Embryonic facial prominence (tissue), 1 donor: ENCODE measurements at regions not wholly inside any gene's neighbourhood (a gene's known extent, or its start where the extent isn't known, plus 50 kb on each side); places are given as distances from the start of the nearest gene placed in this dataset.
"Not testable (repeated sequence)": the region's sequence is repeated elsewhere in the genome, so short reads cannot be mapped to it uniquely, and the experiment has no call there.

Experiments
- DNase-seq: peaks from one replicate; pipeline ENCODE4 v3.0.0-alpha.2; 2016; ENCODE audit errors: extremely low spot score

- no peak for DNase-seq
Observed at GRCh38 chr2:234158812-234159211, 108.3 kb downstream of the SPP2 start.

- DNase-seq, result no peak
Observed at GRCh38 chr2:234157817-234158588, 107.5 kb downstream of the SPP2 start.

GRCh38 chr2:234156326-234156725, 105.8 kb downstream of the SPP2 start:
- DNase-seq, result no peak

GRCh38 chr2:234152835-234153234, 102.3 kb downstream of the SPP2 start:
- DNase-seq, result not testable (repeated sequence)

GRCh38 chr2:234147335-234147861, 96.9 kb downstream of the SPP2 start:
- DNase-seq, result no peak

- no peak for DNase-seq
Observed at GRCh38 chr2:234146087-234146826, 95.8 kb downstream of the SPP2 start.

- no peak for DNase-seq
Observed at GRCh38 chr2:234145511-234145910, 95.0 kb downstream of the SPP2 start.

GRCh38 chr2:234145057-234145456, 94.6 kb downstream of the SPP2 start:
- no peak for DNase-seq

GRCh38 chr2:234143896-234144295, 93.4 kb downstream of the SPP2 start:
- no peak for DNase-seq

- DNase-seq, result no peak
Observed at GRCh38 chr2:234142530-234142929, 92.0 kb downstream of the SPP2 start.

- no peak for DNase-seq
Observed at GRCh38 chr2:234139755-234140154, 89.3 kb downstream of the SPP2 start.

GRCh38 chr2:234138836-234139235, 88.3 kb downstream of the SPP2 start:
- DNase-seq, result no peak

GRCh38 chr2:234137400-234138014, 87.0 kb downstream of the SPP2 start:
- no peak for DNase-seq

GRCh38 chr2:234136461-234136860, 86.0 kb downstream of the SPP2 start:
- no peak for DNase-seq

GRCh38 chr2:234135750-234136221, 85.3 kb downstream of the SPP2 start:
- peak; percentile 49 for DNase-seq

- DNase-seq, result no peak
Observed at GRCh38 chr2:234134496-234134895, 84.0 kb downstream of the SPP2 start.

- no peak for DNase-seq
Observed at GRCh38 chr2:234133004-234133403, 82.5 kb downstream of the SPP2 start.

GRCh38 chr2:234130777-234131181, 80.3 kb downstream of the SPP2 start:
- DNase-seq, result no peak

GRCh38 chr2:234128606-234129005, 78.1 kb downstream of the SPP2 start:
- no peak for DNase-seq
